Body of pancreas (tissue), 4 donors: ENCODE measurements at regions not wholly inside any gene's neighbourhood (a gene's known extent, or its start where the extent isn't known, plus 50 kb on each side); places are given as distances from the start of the nearest gene placed in this dataset.

Experiments
- POLR2A ChIP-seq, 3 donors: fragments of 450-650 bp; IDR thresholded peaks; one replicate each; pipeline ENCODE4 v1.6.1; 2016; ENCODE audit warnings: antibody characterized with exemption in 3 of 3, mild to moderate bottlenecking in 2 of 3
- TF ChIP-seq, protein P1 (sequence below), 7 experiments: fragments of 450-650 bp in 4 of 7; fragments of 200-600 bp in 3 of 7; sonication (generic) in 3 of 7; IDR thresholded peaks; one replicate each; pipeline ENCODE4 v1.5.1; 2016 to 2019; ENCODE audit warnings: antibody characterized with exemption in 7 of 7

DNA sequence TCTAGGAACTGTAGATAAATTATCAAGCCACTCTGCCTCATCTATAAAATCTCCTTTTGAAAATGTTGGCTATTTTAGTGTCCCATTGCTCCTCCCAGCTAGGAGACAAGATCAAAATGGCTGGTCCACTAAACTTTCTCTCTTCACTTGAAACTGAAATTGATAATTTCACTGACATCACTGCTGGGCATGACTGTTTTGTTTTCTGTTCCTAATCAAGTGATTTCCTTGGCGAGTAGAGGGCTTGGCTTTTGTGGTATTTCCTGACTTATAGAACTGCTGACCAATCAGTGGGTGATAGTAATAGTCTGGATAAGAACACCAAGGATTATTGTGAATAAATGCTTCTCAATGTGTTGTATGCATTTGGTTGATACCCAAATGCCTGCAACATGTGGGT, 2152.9 kb downstream of the ARAP2 start:
- TF ChIP-seq, protein P1, sequence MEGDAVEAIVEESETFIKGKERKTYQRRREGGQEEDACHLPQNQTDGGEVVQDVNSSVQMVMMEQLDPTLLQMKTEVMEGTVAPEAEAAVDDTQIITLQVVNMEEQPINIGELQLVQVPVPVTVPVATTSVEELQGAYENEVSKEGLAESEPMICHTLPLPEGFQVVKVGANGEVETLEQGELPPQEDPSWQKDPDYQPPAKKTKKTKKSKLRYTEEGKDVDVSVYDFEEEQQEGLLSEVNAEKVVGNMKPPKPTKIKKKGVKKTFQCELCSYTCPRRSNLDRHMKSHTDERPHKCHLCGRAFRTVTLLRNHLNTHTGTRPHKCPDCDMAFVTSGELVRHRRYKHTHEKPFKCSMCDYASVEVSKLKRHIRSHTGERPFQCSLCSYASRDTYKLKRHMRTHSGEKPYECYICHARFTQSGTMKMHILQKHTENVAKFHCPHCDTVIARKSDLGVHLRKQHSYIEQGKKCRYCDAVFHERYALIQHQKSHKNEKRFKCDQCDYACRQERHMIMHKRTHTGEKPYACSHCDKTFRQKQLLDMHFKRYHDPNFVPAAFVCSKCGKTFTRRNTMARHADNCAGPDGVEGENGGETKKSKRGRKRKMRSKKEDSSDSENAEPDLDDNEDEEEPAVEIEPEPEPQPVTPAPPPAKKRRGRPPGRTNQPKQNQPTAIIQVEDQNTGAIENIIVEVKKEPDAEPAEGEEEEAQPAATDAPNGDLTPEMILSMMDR (IDR thresholded peaks at IDR 0.05) = no peak
- TF ChIP-seq POLR2A (IDR thresholded peaks at IDR 0.05) = no peak
